GM19351 (cell line): ENCODE measurements at regions not wholly inside any gene's neighbourhood (a gene's known extent, or its start where the extent isn't known, plus 50 kb on each side); places are given as distances from the start of the nearest gene placed in this dataset.

ENCODE experiments used
- ATAC-seq: cut with Tn5 transposase; IDR thresholded peaks from one replicate; pipeline ENCODE4 v1.9.1; 2021; ENCODE audit warnings: mild to moderate bottlenecking, moderate library complexity; ENCODE audit not compliant: unreplicated experiment

GRCh38 chr14:76927971-76928700 is 100.4 kb downstream of the IRF2BPL start:
- ATAC-seq, result no peak

GRCh38 chr14:76926521-76927251 is 100.5 kb downstream of the LRRC74A start:
- ATAC-seq, result peak; percentile 69

DNA sequence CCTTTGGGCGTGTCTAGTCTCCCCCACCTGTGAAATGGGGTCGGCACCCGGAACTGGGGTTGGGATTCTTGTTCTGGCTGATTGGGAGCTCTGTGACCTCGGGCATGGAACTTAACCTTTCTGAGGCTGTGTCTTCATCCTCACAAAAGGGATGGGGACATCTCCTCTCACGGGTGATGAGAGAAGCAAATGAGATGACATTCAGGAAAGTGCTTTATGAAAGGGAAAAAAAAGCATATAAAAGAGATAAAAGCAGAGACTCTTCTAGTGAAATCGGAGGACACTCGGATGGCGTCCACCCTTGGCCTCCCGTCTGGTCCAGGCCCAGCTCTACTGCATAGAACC is 98.9 kb downstream of the LRRC74A start:
- no peak for ATAC-seq

DNA sequence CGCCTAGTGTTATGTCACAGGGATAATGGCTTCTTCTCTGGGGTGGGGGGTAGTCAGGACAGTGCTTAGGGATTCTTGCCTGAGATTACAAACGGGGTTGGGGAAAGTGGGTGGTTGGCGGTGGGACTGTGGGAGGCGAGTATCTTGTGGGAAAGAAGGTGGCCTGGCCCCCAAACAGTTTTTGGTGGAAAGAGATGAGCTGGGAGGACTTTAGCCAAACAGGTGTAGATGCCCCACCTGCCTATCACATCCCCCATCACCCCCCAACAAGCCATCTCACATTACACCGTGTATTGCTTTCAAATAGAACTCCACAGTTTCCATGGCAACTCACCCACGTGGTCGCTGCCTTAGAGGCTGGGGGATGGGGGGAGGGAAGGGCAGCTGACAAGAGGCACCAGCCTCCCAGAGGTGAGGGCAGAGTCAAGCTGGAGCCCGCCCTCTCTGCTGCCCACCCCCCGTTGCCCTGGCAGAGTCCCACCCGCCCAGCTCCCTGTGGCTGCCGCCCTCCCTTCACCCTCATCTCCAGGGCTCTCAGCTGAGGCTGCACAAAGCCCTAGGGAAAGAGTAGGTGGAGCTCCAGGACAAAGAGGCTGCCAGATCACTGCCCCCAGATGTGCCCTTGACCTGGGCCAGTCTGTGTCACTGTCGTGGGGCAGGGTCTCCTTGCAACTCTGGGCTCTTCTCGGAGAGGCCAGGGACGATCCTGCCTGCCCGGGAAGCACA is 98.3 kb downstream of the LRRC74A start:
- no peak for ATAC-seq

- ATAC-seq, result no peak
These were observed 97.5 kb downstream of the LRRC74A start for GRCh38 chr14:76923431-76924370.

DNA sequence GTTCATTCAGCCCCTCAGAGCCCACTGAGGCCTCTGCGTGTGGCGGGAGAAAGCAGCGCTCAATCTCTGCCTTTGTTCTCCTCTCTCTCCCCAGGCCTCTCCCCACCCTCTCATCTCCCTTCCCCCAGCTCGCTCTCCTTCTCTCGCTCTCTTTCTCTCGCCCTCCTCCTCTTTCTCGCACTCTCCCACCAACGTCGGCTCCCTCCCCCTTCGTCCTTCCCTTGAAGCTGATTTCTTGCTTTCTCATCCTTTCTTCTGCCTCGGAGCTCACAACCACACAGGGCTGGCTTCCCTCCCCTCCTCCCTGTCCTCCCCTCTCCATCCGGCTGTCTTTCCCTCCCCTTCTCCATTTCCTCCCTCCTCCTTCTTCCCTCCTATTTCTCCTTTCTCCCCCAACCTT is 96.4 kb downstream of the LRRC74A start:
- ATAC-seq, result no peak

GRCh38 chr14:76922092-76922491 is 95.9 kb downstream of the LRRC74A start:
- ATAC-seq, result no peak

DNA sequence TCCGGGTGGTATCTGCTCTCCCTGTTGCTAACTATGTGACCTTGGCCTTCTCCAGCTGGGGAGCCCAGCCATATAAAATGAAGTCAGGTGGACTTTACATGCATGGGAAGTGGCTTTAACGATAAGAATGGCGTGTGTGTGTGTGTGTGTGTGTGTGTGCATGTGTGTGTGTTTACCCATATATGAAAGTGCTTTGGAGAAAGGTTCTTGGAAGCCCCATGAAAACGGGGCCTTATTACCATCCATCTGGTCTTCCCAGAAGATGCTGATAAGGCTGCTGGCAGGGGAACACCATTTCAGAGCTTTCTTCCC is 94.8 kb downstream of the LRRC74A start:
- ATAC-seq, result no peak

DNA sequence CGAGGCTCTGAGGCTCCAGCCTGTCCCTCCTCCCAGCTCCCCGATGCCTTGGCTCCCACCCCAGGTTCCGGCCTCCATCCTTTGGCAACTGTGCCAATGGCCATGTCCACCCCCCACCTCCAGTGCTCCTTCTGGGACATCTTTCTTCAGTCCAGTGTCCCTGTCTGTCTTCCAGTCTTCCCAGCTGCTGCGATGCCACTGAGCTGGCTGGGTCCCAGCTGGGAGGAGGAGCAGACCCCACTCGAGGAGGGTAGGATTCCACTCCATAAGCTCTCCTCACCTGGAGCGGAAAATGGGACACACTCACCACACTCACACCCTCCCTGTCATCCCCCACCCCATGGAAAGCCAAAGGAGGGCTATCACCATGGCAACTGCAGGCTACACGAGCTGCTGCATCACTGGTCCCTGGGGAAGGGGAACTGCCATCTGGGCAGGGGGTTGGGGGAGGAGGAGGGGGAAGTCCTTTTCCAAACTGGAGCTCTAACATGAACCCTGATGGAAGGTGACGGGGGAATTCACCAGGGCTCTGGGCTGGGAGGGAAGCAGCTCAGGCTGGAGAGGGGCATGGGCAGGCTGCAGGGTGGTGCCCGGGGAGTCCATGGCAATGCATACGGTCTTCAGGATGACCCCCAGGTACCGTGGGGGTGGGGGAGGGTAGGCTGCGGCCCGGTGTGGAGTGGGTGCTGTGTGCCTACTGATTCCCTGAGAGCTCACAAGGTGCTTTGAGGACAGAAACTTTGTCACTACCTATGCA is 94.3 kb downstream of the LRRC74A start:
- no peak for ATAC-seq

DNA sequence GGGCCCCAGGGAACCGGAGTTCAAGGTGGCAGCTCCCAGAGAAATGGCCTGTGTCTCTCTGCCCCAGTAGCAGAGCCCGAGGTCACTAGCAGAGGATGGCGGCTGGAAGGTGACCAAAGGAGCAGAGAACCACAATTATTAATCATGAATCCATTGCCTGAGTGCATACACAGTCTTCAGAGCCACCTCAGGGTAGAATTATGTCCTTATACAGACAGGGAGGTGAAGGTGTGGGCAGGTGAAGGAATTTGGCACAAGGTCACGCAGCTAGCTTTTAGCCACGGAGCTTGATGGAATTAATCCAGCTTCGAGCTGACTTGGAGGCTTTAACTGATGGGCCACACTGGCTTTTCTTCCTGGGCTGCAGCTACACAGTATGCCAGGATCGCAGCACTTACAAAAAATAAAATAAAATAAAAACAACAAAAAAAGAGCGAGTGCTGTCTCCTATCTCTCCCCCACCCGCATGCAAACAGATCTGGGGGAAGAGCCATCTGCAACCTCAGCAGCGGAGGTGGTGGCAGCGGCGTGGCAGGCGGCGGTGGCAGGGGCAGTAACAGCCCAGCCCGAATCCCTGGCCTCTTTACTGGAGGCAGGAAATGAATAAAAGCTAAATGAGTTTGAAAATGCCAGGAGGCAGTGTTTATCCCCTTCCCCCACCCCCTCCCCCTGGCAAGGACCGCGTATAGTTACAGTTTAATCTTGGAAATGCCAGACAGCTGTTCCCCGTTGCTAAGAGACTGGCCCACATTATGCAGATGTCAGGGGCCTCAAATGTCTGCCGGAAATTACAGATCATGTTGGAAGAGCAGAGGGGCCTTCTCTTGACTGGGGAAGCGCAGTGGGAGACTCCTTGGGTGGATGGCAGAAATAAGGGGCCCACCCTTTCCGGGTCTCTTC is 93.5 kb downstream of the LRRC74A start:
- no peak for ATAC-seq
